ENCODE measurements at regions not wholly inside any gene's neighbourhood (a gene's known extent, or its start where the extent isn't known, plus 50 kb on each side); places are given as distances from the start of the nearest gene placed in this dataset.

GRCh38 chr6:139510040-139510790 lies 135.8 kb upstream of the CITED2 start:
- no peak for TF ChIP-seq POLR2AphosphoS5 (IDR thresholded peaks at IDR 0.05)
- TF ChIP-seq CTCF (IDR thresholded peaks at IDR 0.05; ENCODE audit: poor library complexity, severe bottlenecking) = no peak

Data from neural cell (in vitro differentiated cells).